Hematopoietic multipotent progenitor cell treated with erythropoietin and hydrocortisone succinate and interleukin-3 and kit ligand, for 15 days (in vitro differentiated cells): ENCODE measurements at regions not wholly inside any gene's neighbourhood (a gene's known extent, or its start where the extent isn't known, plus 50 kb on each side); places are given as distances from the start of the nearest gene placed in this dataset.

Experiments
- DNase-seq: peaks from one replicate; pipeline ENCODE4 v3.0.0-alpha.2; 2015; ENCODE audit warnings: low spot score

DNA sequence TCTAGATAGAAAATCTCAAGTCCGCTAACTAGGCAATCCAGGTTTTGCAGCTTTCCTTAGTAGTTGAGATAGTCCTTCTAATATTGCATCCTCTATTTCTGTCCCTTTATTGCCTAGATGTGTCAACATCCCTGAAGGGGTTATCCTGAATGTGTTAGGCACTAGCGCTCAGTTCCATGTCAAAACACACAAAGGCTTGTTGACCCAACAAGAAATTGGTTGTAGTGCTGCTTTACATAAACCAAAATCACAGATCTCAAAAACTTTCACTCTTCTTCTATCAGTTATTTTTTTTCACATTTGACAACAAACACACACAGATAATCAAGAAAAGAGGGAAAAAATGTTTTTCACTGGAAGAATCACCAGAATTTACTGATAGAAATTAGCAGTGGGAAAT is 51.4 kb upstream of the SOX2 start:
- no peak for DNase-seq

DNA sequence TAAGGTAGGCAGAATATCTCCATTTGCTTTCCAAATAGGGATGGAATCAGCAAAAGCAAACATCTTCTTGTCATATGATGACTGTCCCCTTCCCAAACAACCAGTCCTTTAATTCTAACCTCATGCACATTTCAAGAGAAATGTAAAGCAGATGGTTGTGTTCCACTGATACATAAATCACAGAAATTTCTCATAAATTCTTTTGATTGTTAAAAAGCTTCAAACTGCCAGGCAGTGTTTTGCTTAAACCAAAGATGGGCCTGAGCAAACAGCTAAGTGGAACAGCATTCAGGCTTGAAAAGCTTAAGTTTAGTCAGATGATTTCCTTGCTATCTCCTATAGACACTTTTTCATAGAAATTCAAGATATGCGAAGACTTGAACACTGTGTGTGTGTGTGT is 74.3 kb upstream of the SOX2 start:
- DNase-seq: no peak

DNA sequence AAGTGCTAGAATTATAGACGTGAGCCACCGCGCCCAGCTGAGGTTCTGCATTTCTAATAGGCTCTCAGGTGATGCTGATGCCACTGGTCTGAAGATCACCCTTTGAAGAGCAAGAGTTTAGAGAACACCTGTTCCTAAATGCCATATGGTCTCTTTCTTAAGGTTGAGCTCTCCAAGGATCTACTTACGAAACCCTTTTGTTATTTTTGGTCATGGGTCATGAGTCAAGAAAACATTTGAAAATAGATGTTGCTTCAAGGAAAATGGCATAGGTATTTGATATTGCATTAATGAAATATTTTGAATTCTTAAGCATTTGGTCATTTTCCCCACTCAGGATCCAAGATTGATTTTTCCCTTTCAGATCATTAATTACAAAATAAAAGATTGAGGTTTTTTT is 74.7 kb upstream of the SOX2 start:
- no peak for DNase-seq

DNA sequence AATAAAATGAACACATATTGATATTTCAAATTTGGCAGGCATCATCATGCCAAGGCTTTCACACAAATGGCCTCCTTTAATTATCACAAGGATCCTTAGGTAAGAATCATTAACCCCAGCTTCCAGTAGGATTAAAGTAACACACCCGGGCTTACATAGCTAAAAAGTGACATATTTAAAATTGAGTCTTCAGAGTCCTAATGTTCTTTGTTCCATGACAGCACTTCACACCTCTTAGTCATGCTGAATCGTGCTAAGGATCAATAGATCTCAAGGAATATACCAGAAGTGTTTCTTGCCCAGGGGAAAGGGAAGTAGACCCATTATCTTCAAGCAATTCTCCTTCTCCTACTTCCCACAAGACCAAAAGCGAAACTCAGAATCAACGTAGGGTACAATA is 76.6 kb upstream of the SOX2 start:
- no peak for DNase-seq

DNA sequence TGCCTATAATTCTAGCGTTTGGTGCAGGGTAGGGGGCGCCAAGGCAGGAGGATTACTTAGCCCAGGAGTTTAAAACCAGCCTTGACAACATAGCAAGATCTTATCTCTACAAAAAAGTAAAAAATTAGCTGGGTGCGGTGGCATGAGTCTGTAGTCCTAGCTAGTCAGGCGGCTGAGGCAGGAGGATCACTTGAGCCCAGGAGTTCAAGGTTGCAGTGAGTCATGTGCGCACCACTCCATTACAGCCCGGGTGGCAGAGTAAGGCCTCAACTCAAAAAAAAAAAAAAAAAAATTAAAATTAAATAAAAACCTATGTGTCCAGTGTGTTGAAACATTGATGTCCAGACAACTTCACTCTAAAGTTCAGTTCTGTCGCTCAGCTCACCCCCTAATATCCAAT is 78.2 kb upstream of the SOX2 start:
- DNase-seq: no peak

DNA sequence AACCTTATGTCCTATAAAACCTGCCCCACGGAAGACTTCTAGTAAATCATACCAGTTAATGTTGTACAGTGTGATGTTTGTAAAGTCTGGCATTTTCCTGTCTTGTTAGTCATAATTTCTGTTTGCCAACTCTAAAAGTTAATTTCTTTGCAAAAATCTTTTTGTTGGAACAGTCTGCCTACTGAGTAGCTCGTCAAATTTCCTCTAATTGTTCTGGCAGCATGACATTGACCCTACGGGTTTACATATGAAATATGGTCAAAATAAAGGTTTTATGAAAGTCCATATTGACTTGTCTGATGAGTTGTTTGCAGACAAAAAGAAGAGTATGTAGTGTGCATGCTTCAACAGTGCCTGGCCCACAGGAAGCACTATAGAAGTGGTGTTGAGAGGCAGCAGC is 79.8 kb upstream of the SOX2 start:
- DNase-seq: no peak

DNA sequence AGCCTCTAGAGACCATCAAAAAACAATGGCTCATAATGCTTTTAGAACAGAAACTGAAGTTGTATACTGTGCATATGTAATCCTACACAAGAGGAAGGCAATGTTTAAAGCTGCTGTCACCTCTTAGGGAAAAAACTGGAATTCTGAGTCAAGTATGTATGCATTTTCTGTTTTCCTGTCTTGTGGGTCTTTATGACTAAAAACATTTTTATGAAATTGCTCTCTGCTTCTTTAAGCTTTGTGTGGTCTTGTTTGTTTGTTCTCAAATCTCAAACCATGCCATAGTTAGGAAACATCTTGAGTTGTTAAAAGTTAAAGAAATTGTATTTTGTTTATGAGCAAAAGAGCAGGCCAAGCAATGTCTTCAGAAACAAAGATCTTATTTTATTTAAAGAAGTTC is 80.9 kb upstream of the SOX2 start:
- no peak for DNase-seq

DNA sequence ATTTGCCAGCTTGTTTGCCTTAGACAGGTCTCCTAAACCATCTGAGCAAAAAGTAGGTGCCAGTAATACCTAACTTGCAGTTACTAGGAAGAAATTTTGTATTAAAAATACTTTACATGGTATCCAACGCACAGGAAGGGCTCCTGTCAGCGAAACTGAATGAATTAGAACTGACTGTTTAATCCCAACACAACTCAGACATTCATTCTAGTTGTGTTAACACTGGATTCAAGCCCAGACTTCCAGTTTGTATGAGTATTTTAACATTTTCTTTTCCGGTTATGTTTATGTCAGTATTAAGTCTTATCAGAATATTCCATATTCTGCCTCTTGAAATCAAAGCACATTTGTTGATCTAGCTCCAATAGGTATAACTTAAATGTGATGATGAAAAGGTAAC is 82.0 kb upstream of the SOX2 start:
- no peak for DNase-seq

DNA sequence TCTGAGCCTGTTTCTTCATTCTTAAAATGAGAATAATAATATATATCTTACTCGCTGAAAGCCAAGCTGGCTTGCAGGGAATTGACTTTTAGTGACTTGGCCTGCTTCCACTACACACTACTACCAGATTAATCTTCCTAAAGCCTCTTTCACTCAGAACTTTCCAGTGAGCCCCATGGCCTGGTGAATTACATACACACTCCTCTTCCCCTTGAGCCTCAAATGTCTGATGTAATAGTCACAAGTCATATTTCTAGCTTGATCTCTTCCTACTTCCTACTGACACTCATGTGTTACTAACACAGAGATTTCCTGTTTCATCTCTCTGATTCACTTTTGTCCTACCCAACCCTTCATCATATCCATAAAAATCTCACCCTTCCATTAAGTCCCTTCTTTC is 82.7 kb upstream of the SOX2 start:
- no peak for DNase-seq

DNA sequence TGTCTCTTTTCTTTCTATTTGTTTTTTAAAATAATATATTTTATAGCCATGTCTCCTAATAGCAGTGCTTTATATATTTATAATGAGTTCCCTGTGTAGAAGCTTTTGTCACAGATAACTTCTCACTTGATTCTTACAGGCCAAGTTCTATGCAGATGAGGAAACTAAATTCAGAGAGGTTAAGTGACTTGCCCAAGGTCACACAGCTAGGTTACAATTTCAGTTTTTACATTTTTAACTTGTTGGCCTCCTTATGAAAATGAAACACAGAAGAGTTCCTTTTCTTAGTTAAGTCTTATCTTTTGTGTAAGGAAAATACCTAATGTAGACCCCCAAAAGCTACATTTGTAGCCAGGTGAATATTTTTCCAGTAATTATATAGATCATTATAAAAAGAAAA is 83.3 kb upstream of the SOX2 start:
- DNase-seq: no peak

DNA sequence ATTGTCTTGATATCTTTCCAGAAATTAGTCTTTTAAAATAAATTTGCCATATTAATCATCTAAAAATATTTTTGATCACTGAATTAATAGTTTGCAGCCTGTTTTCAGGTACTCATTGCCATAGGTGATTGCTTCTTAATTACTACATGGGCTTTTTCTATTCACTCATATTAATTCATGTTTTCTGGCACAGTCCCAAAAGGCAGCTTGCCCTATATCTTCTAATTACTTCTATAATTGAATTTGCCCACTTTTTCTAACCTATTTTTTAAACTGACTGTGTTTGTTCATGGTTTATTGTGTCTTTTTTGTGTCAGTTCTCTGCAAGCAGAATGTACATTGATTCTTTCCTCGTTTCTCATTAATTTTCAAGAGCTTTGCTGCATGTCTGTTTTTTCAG is 85.7 kb upstream of the SOX2 start:
- no peak for DNase-seq

DNA sequence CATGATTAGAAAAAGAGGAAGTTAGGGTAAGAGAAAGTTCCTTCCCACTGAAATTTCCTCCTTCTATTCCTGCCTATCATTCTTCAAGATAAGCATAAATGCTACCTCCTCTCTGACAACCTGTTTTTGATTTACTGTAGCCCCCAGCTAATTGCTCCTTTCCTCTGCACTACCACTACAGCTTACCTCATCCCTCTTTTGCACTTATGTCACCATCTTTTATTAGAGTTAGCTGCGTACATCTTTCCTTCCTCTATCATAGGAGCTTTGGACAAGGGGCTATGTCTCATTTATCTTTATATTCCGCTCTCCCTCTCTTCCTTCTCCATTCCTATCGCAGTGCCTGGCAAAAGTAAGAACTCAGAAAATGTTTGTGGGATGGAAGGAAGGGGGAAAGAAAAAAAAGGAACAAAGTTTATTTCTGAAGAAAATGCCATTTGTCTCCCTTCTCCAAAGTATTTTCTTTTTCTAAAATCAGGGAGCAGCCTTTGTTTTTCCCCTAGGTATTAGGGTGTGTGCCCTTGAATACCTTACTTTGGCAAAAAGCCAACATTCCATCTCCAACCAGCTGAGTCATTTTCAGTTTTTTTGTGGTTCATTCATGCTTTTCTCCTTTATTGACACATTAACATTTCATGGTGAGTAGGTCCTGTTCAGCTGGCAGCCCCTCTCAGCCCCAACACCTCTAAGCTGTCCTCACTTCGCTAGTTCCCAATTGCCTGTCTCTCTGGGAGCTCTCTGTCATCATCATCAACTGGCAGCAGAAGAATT is 87.6 kb upstream of the SOX2 start:
- DNase-seq: no peak

DNA sequence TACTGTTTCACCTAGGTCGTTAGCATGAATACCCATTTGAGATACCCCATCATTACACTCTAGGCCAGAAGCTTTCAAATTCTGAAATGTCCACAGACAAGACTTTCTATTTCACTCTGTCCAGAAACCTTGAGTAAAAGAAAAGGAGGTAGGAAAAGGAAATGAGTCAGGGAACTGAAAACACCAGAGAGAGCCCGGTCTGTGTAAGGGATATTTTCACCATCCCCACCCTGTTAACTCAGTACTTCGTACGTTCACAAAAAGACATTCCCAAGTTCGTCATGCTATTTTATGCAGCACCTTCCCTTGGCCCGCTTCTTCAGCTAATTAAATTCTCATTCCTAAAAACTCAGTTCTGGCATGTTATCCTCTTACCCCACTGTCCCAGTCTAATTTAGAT is 89.4 kb upstream of the SOX2 start:
- DNase-seq: no peak

DNA sequence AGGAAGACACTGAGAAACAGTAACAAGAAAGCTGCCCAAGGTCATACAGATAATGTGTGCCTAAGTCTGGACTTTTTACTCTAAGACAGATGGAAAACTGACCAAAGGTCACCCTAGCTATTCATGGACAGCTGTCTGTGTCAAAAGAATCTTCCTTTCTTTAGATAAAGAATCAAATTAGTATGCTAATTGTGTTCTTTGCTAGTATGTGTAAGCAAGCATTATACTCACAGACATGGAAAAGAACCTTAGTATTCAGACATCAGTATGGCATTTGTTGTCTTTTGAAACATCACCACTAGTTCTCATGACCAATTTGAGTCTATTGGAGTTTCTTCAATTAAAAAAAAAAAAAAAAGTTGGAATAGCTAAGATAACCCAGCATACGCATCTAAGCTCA is 91.8 kb upstream of the SOX2 start:
- DNase-seq: no peak

DNA sequence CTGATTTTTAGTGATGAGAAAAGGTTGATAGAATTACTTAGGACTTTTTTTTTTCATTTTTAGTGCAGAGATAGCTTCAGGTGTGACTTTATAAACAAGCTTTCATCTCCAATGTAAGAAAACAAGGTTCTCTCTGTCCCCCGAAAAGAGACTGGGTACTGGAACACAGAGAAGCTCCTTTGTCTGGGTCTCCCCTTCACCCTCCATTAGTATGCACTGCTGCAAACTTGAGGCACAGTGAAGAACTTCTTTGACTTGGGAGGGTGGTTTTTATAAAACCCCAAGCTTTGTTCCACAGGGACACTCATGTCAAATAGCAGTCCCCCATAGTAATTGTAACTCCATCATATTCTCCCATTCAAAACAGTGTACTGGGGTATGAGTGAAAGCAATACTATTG is 93.5 kb upstream of the SOX2 start:
- DNase-seq: no peak

DNA sequence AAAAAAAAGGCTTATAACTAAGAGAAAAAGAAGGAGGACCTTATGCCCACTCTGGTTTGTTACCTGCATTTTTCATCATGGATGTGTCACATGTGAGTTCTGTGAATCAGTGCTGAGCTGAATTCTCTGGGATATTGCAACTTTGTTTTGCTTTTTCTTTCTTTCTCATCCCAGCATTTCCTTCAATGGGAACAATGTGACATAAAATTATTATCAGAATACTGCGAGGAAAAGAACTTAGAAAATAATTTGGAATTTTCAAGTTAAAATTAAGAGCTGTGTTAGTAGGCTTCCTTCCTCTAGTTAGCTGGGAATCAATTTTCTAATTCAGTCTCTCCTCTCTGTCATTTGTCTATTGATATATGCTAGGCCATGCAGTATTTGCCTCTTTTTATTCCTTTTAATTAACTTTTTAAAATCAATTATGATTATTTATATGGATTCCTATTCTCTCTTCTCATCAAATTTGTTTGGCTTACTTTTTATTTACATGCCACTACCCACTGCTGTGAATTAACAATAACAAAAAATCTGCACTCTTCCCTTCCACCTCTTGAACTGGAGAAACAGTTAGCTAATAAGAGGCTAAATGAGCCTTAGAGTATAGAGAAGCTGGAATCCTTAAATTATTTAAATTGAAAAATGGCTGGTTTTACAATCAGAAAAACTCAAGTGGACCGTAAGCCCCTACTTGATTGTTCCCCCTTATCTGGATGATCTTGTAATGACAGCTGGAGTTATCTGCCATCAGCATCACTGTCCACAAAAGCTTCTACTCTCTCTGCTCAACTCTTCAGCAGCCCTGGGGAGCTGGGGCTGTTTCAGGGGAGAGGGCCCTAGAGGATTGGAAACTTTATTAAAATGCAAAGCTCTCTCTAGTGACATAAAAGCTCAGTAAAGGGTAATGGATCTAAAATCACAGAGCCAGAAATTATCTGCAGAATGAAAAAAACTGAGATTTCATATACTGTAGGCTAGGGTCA is 95.3 kb upstream of the SOX2 start:
- no peak for DNase-seq

DNA sequence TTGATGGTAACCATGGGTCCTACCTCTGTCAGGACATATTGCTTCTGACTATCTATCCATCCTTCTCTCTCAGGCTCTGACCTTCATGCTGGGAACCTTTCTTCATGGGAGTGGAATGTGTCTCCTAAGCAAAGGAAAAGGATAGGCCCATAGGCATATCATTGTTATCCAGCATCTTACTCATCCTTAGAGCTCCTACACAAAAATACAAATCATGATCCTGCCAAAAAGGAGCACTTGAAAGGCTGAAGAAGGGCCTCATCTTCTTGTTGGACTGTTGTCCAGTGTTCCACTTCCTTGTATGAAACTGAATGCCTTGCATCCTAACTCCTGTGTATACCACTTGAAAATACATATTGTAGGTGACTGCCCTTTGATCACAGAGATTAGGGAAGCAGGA is 96.1 kb upstream of the SOX2 start:
- DNase-seq: no peak

DNA sequence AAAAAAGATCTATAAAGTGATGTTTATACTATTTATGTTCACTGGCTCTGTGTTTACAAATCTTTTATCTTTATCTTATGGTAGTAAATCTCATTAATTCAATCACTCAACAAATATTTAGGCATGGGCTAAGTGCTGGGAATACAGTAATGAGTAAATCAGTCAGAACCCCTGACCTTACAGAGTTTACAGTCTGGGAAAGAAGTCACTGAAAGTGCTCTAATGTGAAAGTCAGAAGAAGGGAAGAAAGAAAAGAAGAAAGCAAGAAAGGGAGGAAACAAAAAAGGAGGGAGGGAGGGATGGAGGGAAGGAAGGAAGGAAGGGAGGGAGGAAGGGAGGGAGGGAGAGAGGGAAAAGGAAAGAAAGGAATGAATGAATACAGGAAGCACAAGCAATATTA is 96.8 kb upstream of the SOX2 start:
- no peak for DNase-seq

DNA sequence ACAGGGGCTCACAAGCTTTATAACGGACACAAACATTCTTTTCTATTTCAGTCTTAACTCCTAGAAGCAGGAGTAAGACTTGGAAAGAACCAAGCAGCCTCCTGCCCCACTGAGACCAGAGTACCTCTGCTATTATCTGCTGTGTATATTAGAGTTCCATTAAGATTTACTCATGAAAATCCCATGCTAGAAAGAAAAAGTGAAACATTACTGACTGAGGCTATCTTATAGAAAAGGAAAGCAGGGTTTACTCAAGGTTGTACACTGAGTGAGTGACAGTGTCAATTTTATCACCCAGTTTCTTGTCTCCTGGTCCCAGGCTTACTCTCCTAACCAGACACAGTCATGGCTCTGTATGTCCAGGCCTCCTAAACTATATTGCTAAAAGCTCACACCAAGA is 97.9 kb upstream of the SOX2 start:
- no peak for DNase-seq

DNA sequence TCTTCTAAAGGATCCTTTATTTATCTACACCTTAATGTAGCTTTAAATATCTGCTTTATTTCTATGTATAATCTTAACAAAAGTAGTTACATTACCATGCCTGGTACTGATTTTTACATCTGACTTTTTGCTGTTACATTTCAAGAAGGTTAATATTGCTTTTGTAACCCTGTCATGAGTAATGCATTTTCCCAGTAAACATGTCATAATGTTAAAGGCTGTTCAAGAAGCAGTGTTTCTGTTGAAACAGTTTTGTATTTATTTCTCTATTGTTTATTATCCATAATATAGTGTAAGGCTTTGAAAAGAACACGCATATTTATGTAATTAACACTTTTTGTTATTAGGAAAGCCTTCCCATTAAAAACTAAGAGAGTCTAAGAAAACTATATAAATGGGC is 98.5 kb upstream of the SOX2 start:
- no peak for DNase-seq

DNA sequence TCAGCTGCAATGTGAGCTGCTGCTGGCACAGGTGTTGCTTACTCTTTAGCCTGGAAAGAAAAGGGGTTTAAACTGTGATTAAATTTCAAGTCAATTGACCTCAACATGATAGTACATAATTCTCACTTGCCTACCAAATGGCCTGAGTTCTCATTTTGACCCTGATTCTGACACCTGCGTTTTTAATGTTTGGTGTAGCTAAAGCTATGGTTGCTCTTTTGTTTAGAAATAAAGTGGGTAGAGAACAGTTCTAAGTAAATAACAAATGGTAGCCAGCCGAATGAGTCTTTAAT is 100.8 kb upstream of the SOX2 start:
- DNase-seq: no peak

DNA sequence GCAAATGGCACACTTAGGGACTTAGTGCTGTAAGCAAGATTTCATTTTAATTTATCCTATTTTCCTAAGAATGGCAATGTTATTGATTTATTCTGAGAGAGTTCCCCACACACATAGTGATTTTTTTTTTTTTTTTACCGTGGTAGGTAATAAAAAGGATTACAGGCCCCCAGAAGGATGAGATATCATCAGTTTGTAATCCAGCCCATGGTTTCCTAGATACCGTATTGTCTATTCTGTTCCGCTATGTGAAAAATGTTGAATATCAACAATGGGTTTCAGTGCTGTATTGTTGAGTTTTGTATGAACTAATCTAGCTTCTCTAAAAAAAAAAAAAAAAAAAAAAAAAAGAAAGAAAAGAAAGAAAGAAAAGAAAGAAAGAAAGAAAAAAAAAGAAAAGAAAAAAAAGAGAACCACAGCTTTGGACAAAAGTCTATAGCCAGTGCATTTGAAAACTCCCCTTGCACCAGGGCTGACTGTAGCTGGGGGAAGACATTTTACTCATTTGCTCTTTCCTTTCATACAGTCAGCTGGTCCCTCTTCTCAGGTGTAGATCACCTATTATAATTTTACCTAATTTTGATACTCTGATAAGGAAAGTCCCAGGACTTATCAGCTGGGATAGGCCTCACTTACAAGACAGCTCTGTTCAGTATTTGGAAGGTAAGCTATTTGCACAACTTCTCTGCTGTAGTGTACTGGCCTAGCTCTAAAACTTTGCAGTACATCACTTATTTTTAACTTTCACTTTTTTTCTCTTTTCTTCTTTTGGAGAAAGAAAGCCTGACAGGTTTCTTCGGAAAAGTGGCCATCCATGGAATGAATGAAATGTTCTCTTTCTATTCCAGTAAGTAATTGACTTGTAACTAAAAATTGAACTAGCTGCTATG is 101.4 kb upstream of the SOX2 start:
- DNase-seq: no peak
